Lower leg skin (tissue), 4 donors: ENCODE measurements at regions not wholly inside any gene's neighbourhood (a gene's known extent, or its start where the extent isn't known, plus 50 kb on each side); places are given as distances from the start of the nearest gene placed in this dataset.
"Not testable (repeated sequence)": the region's sequence is repeated elsewhere in the genome, so short reads cannot be mapped to it uniquely, and the experiment has no call there.

Source experiments
- DNase-seq, 2 donors: peaks; one replicate each; pipeline ENCODE4 v3.0.0-alpha.2; 2019; ENCODE audit warnings: low spot score in 2 of 2
- H3K4me3 ChIP-seq: fragments of 200-600 bp; sonication (generic); 2 replicates; pipeline ENCODE4 v1.5.1; 2017; ENCODE audit warnings: mild to moderate bottlenecking, low read depth; ENCODE audit not compliant: poor library complexity, severe bottlenecking
- POLR2A ChIP-seq, 2 donors: fragments of 450-650 bp; IDR thresholded peaks; one replicate each; pipeline ENCODE4 v1.6.1; 2016 to 2017; ENCODE audit warnings: antibody characterized with exemption in 2 of 2, mild to moderate bottlenecking in 1 of 2, moderate library complexity in 1 of 2
- WGBS, 2 donors: methylation state at CpG; one replicate each; pipeline ENCODE4 v1.1.5; 2018; 5-methylcytosine and 5-hydroxymethylcytosine counted together
- intact Hi-C: fragments of 100-400 bp; cut with DNase I; formaldehyde crosslinking; loops from one replicate; pipeline ENCODE4 v1.15.0; 2023; ENCODE audit warnings: low total_unique reads
- TF ChIP-seq, protein P1 (sequence below), 3 donors: fragments of 450-650 bp; IDR thresholded peaks; one replicate each; pipeline ENCODE4 v1.5.1; 2016; ENCODE audit warnings: antibody characterized with exemption in 3 of 3, mild to moderate bottlenecking in 3 of 3, moderate library complexity in 2 of 3

GRCh38 chr3:166864473-166865467 lies 515.3 kb downstream of the ZBBX start:
- H3K4me3 ChIP-seq = no peak overlapping the region
- DNase-seq = no peak
- WGBS, 2 donors = 83 to 90% methylated on average over 8 to 10 of the region's 10 CpGs
- TF ChIP-seq, protein P1, sequence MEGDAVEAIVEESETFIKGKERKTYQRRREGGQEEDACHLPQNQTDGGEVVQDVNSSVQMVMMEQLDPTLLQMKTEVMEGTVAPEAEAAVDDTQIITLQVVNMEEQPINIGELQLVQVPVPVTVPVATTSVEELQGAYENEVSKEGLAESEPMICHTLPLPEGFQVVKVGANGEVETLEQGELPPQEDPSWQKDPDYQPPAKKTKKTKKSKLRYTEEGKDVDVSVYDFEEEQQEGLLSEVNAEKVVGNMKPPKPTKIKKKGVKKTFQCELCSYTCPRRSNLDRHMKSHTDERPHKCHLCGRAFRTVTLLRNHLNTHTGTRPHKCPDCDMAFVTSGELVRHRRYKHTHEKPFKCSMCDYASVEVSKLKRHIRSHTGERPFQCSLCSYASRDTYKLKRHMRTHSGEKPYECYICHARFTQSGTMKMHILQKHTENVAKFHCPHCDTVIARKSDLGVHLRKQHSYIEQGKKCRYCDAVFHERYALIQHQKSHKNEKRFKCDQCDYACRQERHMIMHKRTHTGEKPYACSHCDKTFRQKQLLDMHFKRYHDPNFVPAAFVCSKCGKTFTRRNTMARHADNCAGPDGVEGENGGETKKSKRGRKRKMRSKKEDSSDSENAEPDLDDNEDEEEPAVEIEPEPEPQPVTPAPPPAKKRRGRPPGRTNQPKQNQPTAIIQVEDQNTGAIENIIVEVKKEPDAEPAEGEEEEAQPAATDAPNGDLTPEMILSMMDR (IDR thresholded peaks at IDR 0.05) = no peak
- TF ChIP-seq POLR2A (IDR thresholded peaks at IDR 0.05) = no peak
- intact Hi-C loops = no loop called here

DNA sequence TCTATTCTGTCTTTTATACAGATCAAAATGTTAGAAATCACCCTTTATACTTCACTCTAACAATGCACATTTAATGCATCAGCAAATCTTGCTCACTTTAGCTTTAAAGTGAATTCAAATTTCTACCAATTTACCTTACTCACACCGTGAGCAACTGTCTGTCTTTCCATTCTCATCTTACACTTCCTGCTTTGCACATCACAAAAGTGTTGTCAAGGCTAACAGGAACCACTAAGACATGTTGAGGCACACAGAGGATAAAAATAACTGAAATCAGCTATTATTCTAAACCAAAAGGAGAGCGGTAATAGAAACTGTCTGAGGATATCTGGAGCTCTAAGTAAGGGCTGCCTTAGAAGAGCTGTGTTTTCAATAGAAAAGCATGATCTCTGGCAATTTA lies 519.9 kb downstream of the ZBBX start:
- 50 to 54% methylated on average over 2 of the region's 2 CpGs for WGBS, 2 donors
- DNase-seq = no peak
- TF ChIP-seq, protein P1 (IDR thresholded peaks at IDR 0.05) = no peak
- no peak for TF ChIP-seq POLR2A (IDR thresholded peaks at IDR 0.05)
- H3K4me3 ChIP-seq = no peak overlapping the region
- intact Hi-C loops = no loop called here

DNA sequence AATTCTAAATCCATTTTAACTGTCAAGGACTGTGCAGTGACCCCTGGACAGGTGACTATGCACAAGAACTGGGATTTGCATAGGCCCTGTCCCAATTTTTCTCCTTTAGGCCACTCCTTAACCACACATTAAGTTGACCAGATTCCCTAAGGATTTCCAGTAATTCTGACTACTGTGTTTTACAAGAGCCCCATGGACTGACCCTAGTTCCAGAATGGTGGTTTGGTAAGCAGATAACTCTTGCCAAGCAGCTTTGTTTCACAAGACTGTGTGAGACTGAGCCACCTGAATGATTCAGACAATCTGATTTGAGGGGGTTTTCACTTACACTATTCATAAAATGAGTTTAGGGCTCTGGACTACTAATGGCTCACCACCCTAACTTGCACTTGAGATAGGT lies 535.8 kb downstream of the ZBBX start:
- intact Hi-C loops = no loop called here
- no peak overlapping the region for H3K4me3 ChIP-seq
- TF ChIP-seq POLR2A (IDR thresholded peaks at IDR 0.05) = no peak
- TF ChIP-seq, protein P1 (IDR thresholded peaks at IDR 0.05) = no peak
- DNase-seq = no peak

DNA sequence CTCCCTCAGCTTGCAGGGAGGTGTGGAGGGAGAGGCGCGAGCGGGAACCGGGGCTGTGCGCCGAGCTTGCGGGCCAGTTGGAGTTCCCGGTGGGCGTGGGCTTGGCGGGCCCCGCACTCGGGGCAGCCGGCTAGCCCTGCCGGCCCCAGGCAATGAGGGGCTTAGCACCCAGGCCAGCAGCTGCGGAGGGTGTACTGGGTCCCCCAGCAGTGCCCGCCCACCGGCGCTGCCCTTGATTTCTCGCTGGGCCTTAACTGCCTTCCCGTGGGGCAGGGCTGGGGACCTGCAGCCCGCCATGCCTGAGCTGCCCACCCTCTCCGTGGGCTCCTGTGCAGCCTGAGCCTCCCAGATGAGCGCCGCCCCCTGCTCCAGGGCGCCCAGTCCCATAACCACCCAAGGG lies 537.3 kb downstream of the ZBBX start:
- WGBS, 2 donors = 87 to 96% methylated on average over 6 to 25 of the region's 25 CpGs
- intact Hi-C loops, H3K4me3 ChIP-seq, DNase-seq: not testable (repeated sequence)

DNA sequence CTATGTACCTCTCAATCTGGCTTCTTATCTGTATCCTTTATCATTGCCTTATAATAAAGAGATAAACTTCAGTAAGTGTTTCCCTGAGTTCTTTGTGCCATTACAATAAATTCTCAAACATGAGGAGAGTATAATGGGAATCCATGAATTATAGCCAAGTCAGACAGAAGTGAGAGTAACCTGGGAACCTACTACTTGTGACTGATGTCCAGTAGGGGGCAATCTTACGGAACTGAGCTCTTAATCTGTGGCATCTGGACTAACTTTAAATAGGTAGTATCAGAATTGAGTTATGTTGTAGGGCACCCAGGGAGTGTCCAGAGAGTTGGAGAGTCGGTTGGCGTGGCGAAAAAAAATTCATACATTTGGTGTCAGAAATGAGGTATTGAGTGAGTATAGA lies 542.6 kb downstream of the ZBBX start:
- whole genome bisulfite sequencing, 2 donors = 87 to 90% methylated on average over 4 of the region's 4 CpGs
- no peak for DNase-seq
- intact Hi-C loops = no loop called here

GRCh38 chr3:166836836-166837235 lies 543.3 kb downstream of the ZBBX start:
- no peak overlapping the region for H3K4me3 ChIP-seq
- 47 to 54% methylated on average over 1 of the region's 1 CpG for WGBS, 2 donors
- TF ChIP-seq, protein P1 (IDR thresholded peaks at IDR 0.05) = no peak
- TF ChIP-seq POLR2A (IDR thresholded peaks at IDR 0.05) = no peak
- intact Hi-C loops = no loop called here
- DNase-seq = no peak

More for the DNA sequence above, 542.6 kb downstream of the ZBBX start:
- no peak overlapping the region for H3K4me3 ChIP-seq
- TF ChIP-seq, protein P1 (IDR thresholded peaks at IDR 0.05) = no peak
- no peak for TF ChIP-seq POLR2A (IDR thresholded peaks at IDR 0.05)
